ENCODE measurements at regions not wholly inside any gene's neighbourhood (a gene's known extent, or its start where the extent isn't known, plus 50 kb on each side); places are given as distances from the start of the nearest gene placed in this dataset.
A peak's percentile ranks its signal among the peaks of the same experiment; 100 is the strongest.

DNA sequence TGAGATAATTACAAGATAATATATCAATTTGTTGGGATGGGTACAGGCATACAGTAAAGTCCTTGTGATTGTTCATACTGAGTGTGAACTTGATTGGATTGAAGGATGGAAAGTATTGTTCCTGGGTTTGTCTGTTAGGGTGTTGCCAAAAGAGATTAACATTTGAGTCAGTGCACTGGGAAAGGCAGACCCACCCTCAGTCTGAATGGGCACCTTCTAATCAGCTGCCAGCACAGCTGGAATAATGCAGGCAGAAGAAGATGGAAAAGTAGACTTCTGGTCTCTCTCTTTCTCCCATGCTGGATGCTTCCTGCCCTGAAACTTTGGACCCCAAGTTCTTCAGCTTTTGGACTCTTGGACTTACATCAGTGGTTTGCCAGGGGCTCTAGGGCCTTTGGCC, 457.9 kb upstream of the SLIT2 start:
- DNase-seq (ENCODE audit: low spot score) (no peak), FAIRE-seq (no peak)

DNA sequence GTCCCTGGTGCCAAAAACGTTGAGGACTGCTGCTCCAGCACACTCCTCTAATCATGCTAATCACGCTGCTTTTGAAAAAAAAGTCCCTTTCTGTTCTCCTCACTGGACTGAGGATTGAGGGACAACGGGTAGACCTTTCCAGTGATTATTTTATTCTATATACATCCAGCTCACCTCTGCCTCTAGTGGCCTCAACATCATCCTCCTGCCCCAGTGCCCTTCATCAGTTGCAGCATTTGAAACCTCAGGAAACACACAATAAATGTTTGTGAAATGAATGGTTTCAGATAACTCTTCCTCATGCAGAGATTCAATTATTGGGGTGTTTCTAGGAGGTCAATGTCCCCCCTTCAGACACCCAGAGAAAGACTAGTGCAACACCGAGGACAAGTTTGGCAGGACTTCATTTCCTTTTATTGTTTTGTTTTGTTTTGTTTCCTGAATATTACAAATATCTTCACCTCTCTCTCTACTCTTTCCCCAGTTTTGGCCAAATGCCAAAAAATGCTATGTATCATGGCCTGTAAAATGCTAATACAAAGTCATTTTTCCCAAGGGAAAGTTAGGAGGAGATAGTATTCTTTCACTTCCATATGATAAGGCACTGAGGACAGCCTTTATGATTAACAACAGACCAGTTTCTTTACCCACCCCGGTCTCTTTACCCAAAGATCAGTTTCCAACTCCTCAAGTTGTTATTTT, 460.1 kb upstream of the SLIT2 start:
- no peak for FAIRE-seq
- no peak for DNase-seq (ENCODE audit: low spot score)

DNA sequence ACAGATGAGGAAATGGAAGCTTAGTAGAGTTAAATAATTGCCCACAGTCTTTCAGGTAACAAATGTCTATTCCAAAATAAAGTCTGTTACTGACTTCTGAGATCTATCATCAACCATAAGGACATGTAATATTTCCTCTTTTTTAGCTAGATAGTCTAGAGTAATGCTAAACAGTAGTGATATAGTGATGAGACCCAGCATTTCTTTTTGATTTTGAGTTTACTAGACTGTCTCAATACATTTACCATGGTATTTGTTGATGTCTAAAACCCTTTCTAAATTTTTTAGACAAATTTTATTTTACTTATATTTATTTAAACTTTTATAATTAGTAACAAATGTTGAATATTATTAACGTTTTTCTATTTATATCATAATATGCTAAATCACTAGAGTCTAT, 465.1 kb upstream of the SLIT2 start:
- no peak for FAIRE-seq
- no peak for DNase-seq (ENCODE audit: low spot score)

DNA sequence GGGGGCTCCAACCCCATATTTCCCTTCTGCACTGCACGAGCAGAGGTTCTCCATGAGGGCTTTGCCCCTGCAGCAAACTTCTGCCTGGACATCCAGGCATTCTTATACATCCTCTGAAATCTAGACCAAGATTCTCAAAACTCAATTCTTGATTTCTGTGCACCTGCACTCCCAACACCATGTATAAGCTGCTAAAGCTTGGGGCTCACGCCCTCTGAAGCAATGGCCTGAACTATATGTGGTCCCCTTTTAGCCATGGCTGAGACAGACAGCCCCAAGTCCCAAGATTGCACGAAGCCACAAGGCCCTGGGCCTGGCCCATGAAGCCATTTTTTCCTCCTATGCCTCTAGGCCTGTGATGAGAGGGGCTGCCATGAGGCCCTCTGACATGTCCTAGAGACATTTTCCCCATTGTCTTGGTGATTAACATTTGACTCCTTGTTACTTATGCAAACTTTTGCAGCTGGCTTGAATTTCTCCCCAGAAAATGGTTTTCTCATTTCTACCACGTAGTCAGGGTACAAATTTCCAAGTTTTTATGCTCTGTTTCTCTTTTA, 468.0 kb upstream of the SLIT2 start:
- DNase-seq (ENCODE audit: low spot score) (no peak), FAIRE-seq (no peak)

DNA sequence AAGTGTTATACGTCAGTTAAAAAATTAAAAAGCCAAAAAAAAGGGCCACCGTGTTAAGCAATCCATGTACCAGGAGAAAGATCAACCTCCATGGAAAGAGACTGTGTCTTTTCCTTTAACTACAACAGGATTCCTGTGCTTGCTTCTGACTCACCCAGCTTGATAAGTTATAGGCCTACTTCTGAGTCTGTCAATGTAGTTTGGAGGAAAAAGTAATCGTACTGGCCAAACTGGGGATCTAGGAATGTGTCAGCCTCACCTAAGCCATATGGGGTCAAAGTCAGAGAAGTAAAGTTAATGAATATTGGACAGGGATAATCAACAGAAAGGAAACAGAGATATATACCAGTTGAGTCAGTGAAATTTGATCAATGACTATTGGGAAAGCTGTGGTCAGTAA, 470.8 kb upstream of the SLIT2 start:
- DNase-seq (ENCODE audit: low spot score): no peak
- no peak for FAIRE-seq

DNA sequence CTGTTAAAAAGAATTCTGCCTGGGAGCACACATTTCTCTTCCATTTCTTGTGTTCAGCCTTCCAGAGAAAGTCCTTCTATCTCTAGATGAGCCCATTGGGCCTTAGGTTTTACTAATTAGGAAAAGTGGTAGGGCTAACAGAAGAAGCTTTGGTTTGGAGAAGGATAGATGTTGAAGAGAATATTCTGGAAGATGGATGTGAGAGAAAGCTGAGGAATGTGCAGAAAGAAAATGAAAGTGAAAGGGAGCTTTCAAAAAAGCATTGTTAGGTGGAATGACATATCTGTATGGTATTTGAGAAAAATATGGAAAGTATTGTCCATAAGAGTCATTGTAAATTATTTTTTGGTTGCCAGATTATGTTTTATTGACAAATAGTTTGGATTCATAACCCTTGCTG, 474.8 kb upstream of the SLIT2 start:
- DNase-seq (ENCODE audit: low spot score) (peak; percentile 54), FAIRE-seq (no peak)

DNA sequence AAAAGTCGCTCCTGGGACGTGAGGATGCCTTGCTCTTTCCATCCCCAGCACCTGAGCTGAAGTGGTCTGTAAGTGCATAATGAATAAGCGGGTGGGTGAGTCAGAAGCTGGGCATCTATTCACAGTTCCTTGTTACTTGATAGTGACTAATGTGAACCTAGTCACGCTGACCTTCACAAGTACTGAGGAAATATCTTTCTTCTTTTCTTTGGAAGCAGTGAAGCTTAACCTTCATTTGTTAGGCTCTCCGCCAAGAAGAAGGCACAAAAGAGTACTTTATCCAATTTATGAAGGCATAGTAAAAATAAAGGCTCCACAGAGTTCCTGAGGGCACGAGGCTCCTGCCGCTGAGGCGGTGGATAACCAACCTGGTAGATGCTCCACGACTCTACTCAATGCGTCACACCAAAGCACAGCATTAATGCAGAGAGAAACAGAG, 475.7 kb upstream of the SLIT2 start:
- DNase-seq (ENCODE audit: low spot score): peak; percentile 100
- FAIRE-seq: peak; percentile 100

DNA sequence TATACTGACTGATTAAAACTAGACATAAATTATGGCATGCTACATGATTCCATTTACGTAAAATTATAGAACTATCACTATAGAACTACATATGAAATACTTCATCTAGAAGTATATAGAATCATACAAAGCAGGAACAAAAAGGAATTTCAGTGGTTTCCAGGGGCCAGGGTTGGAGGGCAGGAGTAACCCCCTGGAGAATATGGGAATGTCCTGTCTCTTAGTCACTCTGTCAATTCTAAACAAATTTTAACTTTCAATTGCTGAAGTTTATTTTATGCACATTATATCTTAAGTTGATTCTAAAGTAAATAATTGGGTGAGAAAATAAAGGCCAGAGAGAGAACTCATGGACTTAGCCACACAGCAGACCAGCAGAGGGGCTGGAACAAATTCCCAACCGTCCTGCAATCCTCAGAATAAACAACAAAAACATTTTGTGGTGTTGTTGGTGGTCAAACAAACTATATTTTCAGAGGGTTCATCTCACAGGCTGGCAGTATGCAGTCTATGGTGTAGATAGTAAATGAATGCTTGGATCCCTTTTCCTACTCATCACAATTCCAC, 476.9 kb upstream of the SLIT2 start:
- DNase-seq (ENCODE audit: low spot score) (no peak), FAIRE-seq (peak; percentile 46)

DNA sequence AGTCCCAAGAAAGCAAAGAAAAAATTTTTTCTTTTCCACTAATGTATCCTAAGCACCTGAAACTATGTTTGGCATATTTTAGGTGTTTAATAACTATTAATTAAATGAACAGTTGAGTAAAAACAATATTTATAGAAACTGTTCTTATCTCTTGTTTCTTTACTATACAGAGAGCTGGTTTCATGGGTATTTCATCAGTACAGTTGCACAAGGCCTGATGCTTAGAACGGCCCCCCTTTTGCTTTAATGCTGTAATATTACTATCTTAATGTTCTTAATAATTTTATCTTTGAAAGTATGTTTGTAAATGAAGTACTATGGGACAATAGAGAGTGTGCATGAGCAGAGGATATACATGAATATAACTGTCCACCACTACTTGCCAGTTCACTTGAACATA, 479.1 kb upstream of the SLIT2 start:
- DNase-seq (ENCODE audit: low spot score): no peak
- FAIRE-seq: no peak

DNA sequence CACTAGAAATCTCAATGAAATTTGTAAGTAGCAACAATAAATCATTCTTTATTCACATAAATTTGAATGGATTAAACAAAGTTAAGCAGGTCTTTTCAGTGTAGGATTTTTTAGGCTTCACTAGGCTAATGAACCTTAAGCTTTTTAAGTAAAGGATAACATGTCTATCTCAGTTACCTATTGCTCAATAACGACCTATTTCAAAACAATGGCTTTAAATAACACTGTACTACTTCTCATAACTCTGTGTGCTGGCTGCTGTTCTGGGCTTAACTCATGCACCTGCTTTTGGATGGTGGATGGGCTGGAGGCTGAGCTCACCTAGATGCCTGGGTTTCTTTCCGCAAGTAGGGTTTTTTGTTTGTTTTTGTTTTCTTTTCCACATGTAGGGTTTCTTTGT, 495.0 kb upstream of the SLIT2 start:
- FAIRE-seq: no peak
- no peak for DNase-seq (ENCODE audit: low spot score)

DNA sequence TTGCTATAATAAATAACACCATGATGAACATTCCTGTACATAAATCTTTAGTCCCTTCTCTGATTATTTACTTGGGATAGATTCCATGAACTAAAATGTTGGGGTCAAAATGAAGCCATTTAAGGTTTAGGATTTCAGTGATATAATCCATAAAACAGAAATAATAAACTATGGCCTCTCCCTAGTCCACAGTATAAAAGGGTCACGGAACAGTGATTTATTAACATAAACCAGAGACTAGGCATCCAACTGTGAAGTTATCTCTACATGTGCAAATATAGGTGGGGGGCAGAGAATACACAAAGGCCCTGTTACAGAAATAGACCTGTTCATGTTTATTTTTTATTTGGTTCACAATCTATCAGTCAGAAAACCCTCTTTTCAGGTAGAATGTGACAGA, 499.1 kb upstream of the SLIT2 start:
- DNase-seq (ENCODE audit: low spot score) (peak; percentile 14), FAIRE-seq (peak; percentile 91)

DNA sequence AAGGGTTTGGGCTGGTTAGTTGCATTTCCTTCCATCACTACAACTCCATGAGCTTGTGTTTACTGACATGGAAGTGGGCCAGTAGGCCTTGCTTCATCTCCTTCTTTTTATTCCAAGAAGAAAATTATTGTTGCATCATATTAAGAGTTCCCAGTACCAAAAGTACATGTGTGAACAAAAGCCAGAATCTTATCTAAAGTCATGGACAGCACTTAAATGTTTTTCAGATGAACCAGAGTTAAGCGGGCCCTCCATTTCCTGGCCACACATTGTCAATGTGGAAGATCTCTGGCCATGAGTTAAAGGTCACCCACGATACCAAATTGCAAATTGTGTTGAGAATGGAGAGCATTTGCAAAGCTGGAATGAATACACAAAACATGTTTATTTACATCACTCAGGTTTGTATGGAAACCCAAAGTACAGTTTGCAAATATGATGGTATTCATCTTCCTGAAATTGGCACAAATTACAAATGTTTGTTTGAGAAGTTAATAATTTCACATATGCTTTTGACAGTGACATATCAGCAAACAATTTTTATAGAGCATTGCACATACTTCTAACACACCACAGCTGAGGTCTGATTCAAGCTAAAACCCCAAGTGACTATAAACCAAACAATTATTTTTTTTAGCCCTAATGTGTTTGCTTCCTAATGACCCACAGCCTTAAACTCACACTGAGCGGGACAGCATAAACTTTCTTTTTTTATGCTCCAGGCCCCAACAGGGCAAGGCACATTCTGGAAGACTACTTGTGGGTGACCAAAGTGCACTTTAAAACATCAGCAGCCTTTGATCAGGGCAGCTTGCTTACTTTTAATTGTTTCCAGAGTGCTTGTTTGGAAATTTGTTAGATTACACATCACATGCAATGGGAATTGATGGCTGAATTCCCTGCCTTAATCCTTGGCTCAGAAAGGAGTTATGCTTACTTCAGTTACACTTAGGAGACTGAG, 502.9 kb upstream of the SLIT2 start:
- no peak for FAIRE-seq
- no peak for DNase-seq (ENCODE audit: low spot score)

DNA sequence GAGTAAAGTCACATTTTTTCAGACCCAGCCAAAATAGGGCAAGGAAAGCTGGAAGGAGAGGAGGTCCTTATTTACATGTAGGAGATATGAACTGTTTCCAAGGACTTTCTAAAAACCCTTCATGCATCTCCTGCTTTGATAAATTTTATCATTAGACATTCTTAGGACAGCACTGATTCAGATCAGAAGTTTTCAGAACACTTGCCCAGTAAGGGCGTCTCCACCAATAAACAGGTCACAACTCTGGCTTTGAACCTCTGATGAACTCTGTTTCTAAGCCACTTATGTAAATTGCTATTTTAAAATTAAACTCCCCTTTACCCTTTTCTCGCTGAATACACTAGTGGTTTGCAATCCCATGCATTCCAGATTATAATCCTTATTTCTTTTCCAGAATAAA, 505.3 kb upstream of the SLIT2 start:
- DNase-seq (ENCODE audit: low spot score) (no peak), FAIRE-seq (no peak)

DNA sequence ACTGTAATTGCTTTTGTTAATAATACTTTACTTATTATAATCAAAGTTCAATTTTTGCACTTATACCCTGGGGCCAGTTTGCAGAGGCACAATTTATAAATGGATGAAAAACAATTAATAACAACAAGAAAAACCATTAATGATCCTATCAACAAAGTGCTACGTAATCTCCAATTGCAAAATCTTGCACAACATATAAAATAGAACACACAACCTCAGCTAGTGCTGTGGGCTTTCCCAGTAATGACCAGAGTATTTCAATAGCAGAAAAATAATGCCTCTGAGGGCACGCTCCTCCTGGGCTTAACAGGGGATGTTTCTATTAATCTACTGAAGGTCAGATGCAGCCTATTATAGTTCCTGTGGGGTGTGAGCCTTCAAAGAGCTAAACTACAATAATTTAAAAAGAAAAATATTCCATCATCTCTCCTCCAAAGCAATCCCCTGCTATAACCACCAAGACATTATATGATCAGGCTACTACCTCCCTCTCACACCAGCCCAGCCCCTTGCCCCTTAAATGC, 508.5 kb upstream of the SLIT2 start:
- DNase-seq (ENCODE audit: low spot score) (no peak), FAIRE-seq (no peak)

DNA sequence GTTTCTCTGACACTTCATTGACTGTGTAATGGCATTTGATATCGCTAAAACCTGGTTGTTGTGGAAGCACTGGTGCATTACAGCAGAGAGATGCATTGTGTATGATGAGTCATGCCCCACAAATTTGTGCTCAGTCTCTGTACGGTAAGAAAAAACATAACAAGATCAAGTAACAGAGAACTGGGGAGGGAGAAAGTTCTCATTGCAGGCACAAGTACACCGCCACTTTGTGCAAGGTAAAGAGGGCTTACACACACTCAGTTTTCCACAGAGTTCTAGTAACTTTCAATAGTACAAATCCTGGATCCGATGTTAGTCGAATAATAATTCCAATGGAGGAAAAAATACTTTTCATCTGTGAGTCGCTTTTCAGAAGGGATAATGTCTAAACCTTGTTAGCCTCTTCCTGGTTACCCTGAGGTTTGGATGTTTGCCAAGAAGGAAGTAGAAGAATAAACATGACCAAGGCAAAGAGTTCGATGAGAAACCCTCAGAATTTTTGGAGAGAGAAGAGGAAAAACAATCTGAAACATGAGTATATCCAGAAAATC, 512.5 kb upstream of the SLIT2 start:
- FAIRE-seq: peak; percentile 93
- peak; percentile 92 for DNase-seq (ENCODE audit: low spot score)

DNA sequence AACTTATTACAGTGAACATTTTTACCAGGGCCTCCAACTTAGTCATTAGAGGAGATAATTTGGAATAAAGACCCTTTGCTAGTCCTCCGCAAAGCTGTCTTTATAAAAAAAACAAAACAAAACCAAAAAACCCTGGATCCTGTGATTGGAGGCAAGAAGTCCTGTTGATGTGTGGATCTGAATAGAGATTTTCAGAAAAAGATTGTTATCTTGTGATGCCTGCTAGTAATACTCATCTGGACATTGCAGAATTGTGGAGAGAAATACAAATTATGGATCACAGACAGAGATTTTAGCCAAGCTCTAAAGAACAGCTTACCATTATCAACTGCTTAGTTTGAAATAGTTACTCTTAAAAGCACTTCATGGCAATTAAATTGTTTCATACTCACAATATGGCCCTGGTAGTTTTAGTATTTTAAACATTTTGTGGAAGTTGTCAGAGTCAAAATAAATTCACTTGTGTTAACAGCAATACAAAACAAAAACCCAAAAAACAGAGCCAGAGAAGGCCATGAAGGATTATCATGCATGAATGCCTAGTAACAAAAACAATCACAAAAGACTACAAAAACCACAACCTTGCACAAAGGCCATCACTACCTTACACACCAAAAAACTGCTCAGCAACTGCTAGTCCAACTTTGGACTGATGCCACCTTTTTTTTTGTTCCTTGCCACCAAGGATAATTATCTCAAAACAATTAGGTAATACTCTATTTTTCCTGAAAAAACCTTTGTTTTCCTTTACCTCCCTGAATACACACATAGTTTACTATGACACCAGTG, 514.5 kb upstream of the SLIT2 start:
- DNase-seq (ENCODE audit: low spot score) (peak; percentile 20), FAIRE-seq (peak; percentile 18)

DNA sequence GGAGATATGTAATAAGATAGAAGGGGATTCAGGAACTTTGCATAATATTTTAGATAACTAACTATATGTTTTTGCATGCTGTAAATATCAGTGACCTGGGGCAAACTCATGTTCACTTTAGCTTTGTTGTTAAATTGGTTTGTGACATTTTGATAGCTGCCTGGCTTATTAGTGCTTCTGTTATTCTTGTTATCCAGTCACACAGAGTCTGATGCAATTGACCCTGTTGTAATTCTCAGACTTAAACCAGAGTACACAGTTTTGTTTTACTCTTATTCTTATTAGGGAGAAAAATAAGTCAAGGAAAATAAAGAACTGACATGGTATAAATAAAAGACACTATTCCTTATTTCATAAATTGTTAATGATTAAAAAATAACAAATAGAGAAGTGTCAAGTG, 516.7 kb upstream of the SLIT2 start:
- no peak for DNase-seq (ENCODE audit: low spot score)
- FAIRE-seq: no peak

DNA sequence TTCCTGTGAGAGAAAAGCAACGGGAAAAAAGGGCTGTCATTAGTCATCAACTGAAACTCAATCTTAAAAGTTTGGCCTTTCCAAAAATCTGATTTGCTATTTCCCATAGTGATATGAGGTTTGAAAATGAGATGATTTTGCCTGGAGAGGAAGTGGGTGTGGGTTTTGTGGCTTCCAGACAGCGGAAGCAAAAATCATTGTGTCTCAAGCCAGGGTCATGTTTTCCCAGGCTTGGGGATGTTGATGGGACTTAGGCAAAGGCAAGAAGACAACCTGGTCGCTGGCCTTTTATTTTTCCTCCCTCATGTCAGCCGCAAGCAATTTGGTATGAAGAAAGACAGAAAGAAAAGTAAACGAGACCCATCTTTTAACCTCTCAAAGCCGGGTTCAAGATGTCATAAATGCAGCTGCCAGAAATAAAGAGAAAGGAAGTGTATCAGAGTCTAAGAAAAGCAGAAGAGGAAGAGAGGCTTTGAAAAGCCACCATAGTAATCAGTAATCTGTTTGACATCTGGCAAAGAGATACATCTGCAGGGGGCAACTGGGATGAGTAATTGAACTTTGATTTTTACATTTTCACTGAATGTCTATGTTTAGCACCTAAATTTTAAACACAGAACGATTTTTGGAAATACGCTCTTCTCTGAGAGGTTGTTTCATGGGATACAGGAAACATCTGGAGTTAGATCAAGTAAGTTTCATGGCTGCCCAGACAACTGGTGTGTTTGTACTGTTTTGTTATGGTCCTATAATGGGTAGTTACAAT, 521.6 kb upstream of the SLIT2 start:
- no peak for DNase-seq (ENCODE audit: low spot score)
- no peak for FAIRE-seq

DNA sequence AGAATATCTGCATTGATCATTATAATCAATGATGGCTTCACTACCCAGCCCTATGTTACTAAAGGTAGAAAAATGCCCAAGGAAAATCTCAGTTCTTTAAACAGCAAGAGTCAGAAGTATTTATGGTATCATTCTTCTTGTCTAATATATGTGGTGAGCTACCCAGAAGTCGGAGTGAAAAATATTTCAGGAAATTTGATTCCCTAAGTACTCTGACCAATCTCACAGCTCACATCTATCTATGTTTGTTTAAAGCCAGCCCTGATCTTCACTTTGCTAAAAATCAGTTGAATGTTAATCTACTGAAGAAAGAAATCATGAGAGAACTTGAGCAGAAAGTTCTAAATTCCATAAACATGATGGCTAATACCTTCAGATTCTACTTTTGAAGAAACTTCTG, 522.9 kb upstream of the SLIT2 start:
- FAIRE-seq: no peak
- DNase-seq (ENCODE audit: low spot score): no peak

DNA sequence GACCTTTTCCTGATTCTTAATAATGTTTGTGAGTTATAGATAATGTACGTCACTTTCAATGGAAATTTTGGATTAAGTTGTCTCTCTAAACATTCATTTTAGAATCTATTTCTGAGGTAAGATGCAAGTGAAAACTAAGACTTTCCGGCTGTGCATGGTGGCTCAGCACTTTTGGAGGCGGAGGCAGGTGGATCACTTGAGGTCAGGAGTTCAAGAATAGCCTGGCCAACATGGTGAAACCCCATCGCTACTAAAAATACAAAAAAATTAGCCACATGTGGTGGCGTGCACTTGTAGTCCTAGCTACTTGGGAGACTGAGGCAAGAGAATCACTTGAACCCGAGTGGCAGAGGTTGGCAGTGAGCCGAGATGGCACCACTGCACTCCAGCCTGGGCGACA, 524.6 kb upstream of the SLIT2 start:
- FAIRE-seq: no peak
- DNase-seq (ENCODE audit: low spot score): no peak

Data from RCC 7860 (cell line).